PFSK-1 (cell line): ENCODE measurements at regions not wholly inside any gene's neighbourhood (a gene's known extent, or its start where the extent isn't known, plus 50 kb on each side); places are given as distances from the start of the nearest gene placed in this dataset.

Experiments used
- POLR2AphosphoS5 ChIP-seq: IDR thresholded peaks from 2 replicates; pipeline ENCODE4 v1.6.1; 2012; ENCODE audit warnings: low read depth, mild to moderate bottlenecking, control low read depth, low read length, moderate library complexity
- SIN3A ChIP-seq: IDR thresholded peaks from 2 replicates; pipeline ENCODE4 v1.6.1; 2012; ENCODE audit warnings: mild to moderate bottlenecking, low read length, moderate library complexity, borderline replicate concordance; ENCODE audit not compliant: insufficient read depth
- TAF1 ChIP-seq: IDR thresholded peaks from 2 replicates; pipeline ENCODE4 v1.6.1; 2012; ENCODE audit warnings: low read length, control low read depth, borderline replicate concordance; ENCODE audit not compliant: insufficient read depth
- TF ChIP-seq, protein P1 (sequence below), 2 experiments: IDR thresholded peaks; 2 replicates each; pipeline versions ENCODE4 v1.6.1 to v1.8.0; 2011 to 2012; ENCODE audit warnings: low read depth in 2 of 2, low read length in 2 of 2, control low read depth in 1 of 2, inconsistent platforms in 1 of 2, mild to moderate bottlenecking in 1 of 2, moderate library complexity in 1 of 2; ENCODE audit not compliant: insufficient read depth in 1 of 2

GRCh38 chr6:81988871-81989270 lies 236.4 kb upstream of the TENT5A start:
- TF ChIP-seq POLR2AphosphoS5, result no peak
- TF ChIP-seq SIN3A, result no peak
- TF ChIP-seq, protein P1, sequence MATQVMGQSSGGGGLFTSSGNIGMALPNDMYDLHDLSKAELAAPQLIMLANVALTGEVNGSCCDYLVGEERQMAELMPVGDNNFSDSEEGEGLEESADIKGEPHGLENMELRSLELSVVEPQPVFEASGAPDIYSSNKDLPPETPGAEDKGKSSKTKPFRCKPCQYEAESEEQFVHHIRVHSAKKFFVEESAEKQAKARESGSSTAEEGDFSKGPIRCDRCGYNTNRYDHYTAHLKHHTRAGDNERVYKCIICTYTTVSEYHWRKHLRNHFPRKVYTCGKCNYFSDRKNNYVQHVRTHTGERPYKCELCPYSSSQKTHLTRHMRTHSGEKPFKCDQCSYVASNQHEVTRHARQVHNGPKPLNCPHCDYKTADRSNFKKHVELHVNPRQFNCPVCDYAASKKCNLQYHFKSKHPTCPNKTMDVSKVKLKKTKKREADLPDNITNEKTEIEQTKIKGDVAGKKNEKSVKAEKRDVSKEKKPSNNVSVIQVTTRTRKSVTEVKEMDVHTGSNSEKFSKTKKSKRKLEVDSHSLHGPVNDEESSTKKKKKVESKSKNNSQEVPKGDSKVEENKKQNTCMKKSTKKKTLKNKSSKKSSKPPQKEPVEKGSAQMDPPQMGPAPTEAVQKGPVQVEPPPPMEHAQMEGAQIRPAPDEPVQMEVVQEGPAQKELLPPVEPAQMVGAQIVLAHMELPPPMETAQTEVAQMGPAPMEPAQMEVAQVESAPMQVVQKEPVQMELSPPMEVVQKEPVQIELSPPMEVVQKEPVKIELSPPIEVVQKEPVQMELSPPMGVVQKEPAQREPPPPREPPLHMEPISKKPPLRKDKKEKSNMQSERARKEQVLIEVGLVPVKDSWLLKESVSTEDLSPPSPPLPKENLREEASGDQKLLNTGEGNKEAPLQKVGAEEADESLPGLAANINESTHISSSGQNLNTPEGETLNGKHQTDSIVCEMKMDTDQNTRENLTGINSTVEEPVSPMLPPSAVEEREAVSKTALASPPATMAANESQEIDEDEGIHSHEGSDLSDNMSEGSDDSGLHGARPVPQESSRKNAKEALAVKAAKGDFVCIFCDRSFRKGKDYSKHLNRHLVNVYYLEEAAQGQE (IDR thresholded peaks at IDR 0.05; ENCODE audit: insufficient read depth in 1 of 2, low read depth in 2 of 2, low read length in 2 of 2), result no peak
- TF ChIP-seq TAF1, result no peak
